ENCODE measurements at regions not wholly inside any gene's neighbourhood (a gene's known extent, or its start where the extent isn't known, plus 50 kb on each side); places are given as distances from the start of the nearest gene placed in this dataset.

GRCh38 chrX:139141370-139141769 lies 389.2 kb upstream of the F9 start:
- H3K27ac ChIP-seq (ENCODE audit: low read length) = no peak overlapping the region
- no peaks in the 10 kb centered on the region for H3K27me3 ChIP-seq (ENCODE audit: control insufficient read depth, insufficient read depth, low read length)
- WGBS (ENCODE audit: insufficient coverage, low lambda C conversion rate) = 17% methylated on average over 1 of the region's 3 CpGs
- DNase-seq = no peak
- H3K4me1 ChIP-seq (ENCODE audit: control insufficient read depth, insufficient read depth, low read length) = no peaks in the 10 kb centered on the region
- H3K36me3 ChIP-seq (ENCODE audit: control insufficient read depth, insufficient read depth, low read length) = no peaks in the 10 kb centered on the region
- no peak overlapping the region for H3K4me3 ChIP-seq (ENCODE audit: low read length)
- no peaks in the 10 kb centered on the region for H3K9me3 ChIP-seq (ENCODE audit: control insufficient read depth, low read depth, low read length)

GRCh38 chrX:139134316-139134715 lies 396.2 kb upstream of the F9 start:
- Histone ChIP-seq H3K27me3 (ENCODE audit: control insufficient read depth, insufficient read depth, low read length) (no peaks in the 10 kb centered on the region), H3K36me3 (ENCODE audit: control insufficient read depth, insufficient read depth, low read length) (no peaks in the 10 kb centered on the region), H3K4me3 (ENCODE audit: low read length) (no peak overlapping the region), H3K4me1 (ENCODE audit: control insufficient read depth, insufficient read depth, low read length) (no peaks in the 10 kb centered on the region), H3K27ac (ENCODE audit: low read length) (no peak overlapping the region), H3K9me3 (ENCODE audit: control insufficient read depth, low read depth, low read length) (no peaks in the 10 kb centered on the region)
- DNase-seq = no peak
- WGBS (ENCODE audit: insufficient coverage, low lambda C conversion rate) = no CpG with 5 or more reads among the region's 5 CpGs

- WGBS (ENCODE audit: insufficient coverage, low lambda C conversion rate) = no CpG with 5 or more reads among the region's 2 CpGs
- no peak for DNase-seq
- no peaks in the 10 kb centered on the region for H3K4me1 ChIP-seq (ENCODE audit: control insufficient read depth, insufficient read depth, low read length)
Observed at GRCh38 chrX:139126493-139126892, 404.0 kb upstream of the F9 start.

GRCh38 chrX:139125916-139126315 lies 404.6 kb upstream of the F9 start:
- H3K36me3 ChIP-seq (ENCODE audit: control insufficient read depth, insufficient read depth, low read length) = no peaks in the 10 kb centered on the region
- no peak overlapping the region for H3K4me3 ChIP-seq (ENCODE audit: low read length)
- H3K27ac ChIP-seq (ENCODE audit: low read length) = no peak overlapping the region
- H3K9me3 ChIP-seq (ENCODE audit: control insufficient read depth, low read depth, low read length) = no peaks in the 10 kb centered on the region
- no peak for DNase-seq
- 100% methylated on average over 1 of the region's 3 CpGs for WGBS (ENCODE audit: insufficient coverage, low lambda C conversion rate)
- no peaks in the 10 kb centered on the region for H3K27me3 ChIP-seq (ENCODE audit: control insufficient read depth, insufficient read depth, low read length)
- H3K4me1 ChIP-seq (ENCODE audit: control insufficient read depth, insufficient read depth, low read length) = no peaks in the 10 kb centered on the region

More at GRCh38 chrX:139126493-139126892, 404.0 kb upstream of the F9 start:
- no peaks in the 10 kb centered on the region for H3K27me3 ChIP-seq (ENCODE audit: control insufficient read depth, insufficient read depth, low read length)
- H3K27ac ChIP-seq (ENCODE audit: low read length) = no peak overlapping the region
- no peak overlapping the region for H3K4me3 ChIP-seq (ENCODE audit: low read length)
- H3K9me3 ChIP-seq (ENCODE audit: control insufficient read depth, low read depth, low read length) = no peaks in the 10 kb centered on the region
- no peaks in the 10 kb centered on the region for H3K36me3 ChIP-seq (ENCODE audit: control insufficient read depth, insufficient read depth, low read length)

GRCh38 chrX:139121616-139122286 lies 408.8 kb upstream of the F9 start:
- no CpG with 5 or more reads among the region's 4 CpGs for WGBS (ENCODE audit: insufficient coverage, low lambda C conversion rate)
- DNase-seq = no peak
- no peaks in the 10 kb centered on the region for H3K9me3 ChIP-seq (ENCODE audit: control insufficient read depth, low read depth, low read length)
- H3K4me3 ChIP-seq (ENCODE audit: low read length) = no peak overlapping the region
- no peaks in the 10 kb centered on the region for H3K27me3 ChIP-seq (ENCODE audit: control insufficient read depth, insufficient read depth, low read length)
- H3K27ac ChIP-seq (ENCODE audit: low read length) = no peak overlapping the region
- no peaks in the 10 kb centered on the region for H3K4me1 ChIP-seq (ENCODE audit: control insufficient read depth, insufficient read depth, low read length)
- H3K36me3 ChIP-seq (ENCODE audit: control insufficient read depth, insufficient read depth, low read length) = no peaks in the 10 kb centered on the region

GRCh38 chrX:139120760-139121159 lies 409.2 kb upstream of the FGF13 start:
- no peaks in the 10 kb centered on the region for H3K9me3 ChIP-seq (ENCODE audit: control insufficient read depth, low read depth, low read length)
- H3K27me3 ChIP-seq (ENCODE audit: control insufficient read depth, insufficient read depth, low read length) = no peaks in the 10 kb centered on the region
- no peak overlapping the region for H3K27ac ChIP-seq (ENCODE audit: low read length)
- no CpG with 5 or more reads among the region's 5 CpGs for WGBS (ENCODE audit: insufficient coverage, low lambda C conversion rate)
- H3K4me1 ChIP-seq (ENCODE audit: control insufficient read depth, insufficient read depth, low read length) = no peaks in the 10 kb centered on the region
- no peak overlapping the region for H3K4me3 ChIP-seq (ENCODE audit: low read length)
- no peak for DNase-seq
- no peaks in the 10 kb centered on the region for H3K36me3 ChIP-seq (ENCODE audit: control insufficient read depth, insufficient read depth, low read length)

GRCh38 chrX:139113708-139114107 lies 402.2 kb upstream of the FGF13 start:
- no peaks in the 10 kb centered on the region for H3K9me3 ChIP-seq (ENCODE audit: control insufficient read depth, low read depth, low read length)
- no peak overlapping the region for H3K27ac ChIP-seq (ENCODE audit: low read length)
- no peaks in the 10 kb centered on the region for H3K36me3 ChIP-seq (ENCODE audit: control insufficient read depth, insufficient read depth, low read length)
- WGBS (ENCODE audit: insufficient coverage, low lambda C conversion rate) = no CpG with 5 or more reads among the region's 6 CpGs
- no peaks in the 10 kb centered on the region for H3K27me3 ChIP-seq (ENCODE audit: control insufficient read depth, insufficient read depth, low read length)
- DNase-seq = no peak
- H3K4me1 ChIP-seq (ENCODE audit: control insufficient read depth, insufficient read depth, low read length) = no peaks in the 10 kb centered on the region
- no peak overlapping the region for H3K4me3 ChIP-seq (ENCODE audit: low read length)

- whole genome bisulfite sequencing (ENCODE audit: insufficient coverage, low lambda C conversion rate) = no CpG with 5 or more reads among the region's 2 CpGs
- no peaks in the 10 kb centered on the region for H3K9me3 ChIP-seq (ENCODE audit: control insufficient read depth, low read depth, low read length)
Observed at GRCh38 chrX:139112432-139112831, 400.9 kb upstream of the FGF13 start.

GRCh38 chrX:139106069-139106468 lies 394.6 kb upstream of the FGF13 start:
- no peak for DNase-seq
- H3K4me1 ChIP-seq (ENCODE audit: control insufficient read depth, insufficient read depth, low read length) = no peaks in the 10 kb centered on the region
- H3K27me3 ChIP-seq (ENCODE audit: control insufficient read depth, insufficient read depth, low read length) = no peaks in the 10 kb centered on the region
- WGBS (ENCODE audit: insufficient coverage, low lambda C conversion rate) = no CpG with 5 or more reads among the region's 2 CpGs
- no peaks in the 10 kb centered on the region for H3K36me3 ChIP-seq (ENCODE audit: control insufficient read depth, insufficient read depth, low read length)
- no peaks in the 10 kb centered on the region for H3K9me3 ChIP-seq (ENCODE audit: control insufficient read depth, low read depth, low read length)
- H3K27ac ChIP-seq (ENCODE audit: low read length) = no peak overlapping the region
- H3K4me3 ChIP-seq (ENCODE audit: low read length) = no peak overlapping the region

More at GRCh38 chrX:139112432-139112831, 400.9 kb upstream of the FGF13 start:
- H3K36me3 ChIP-seq (ENCODE audit: control insufficient read depth, insufficient read depth, low read length) = no peaks in the 10 kb centered on the region
- no peaks in the 10 kb centered on the region for H3K27me3 ChIP-seq (ENCODE audit: control insufficient read depth, insufficient read depth, low read length)
- no peak overlapping the region for H3K27ac ChIP-seq (ENCODE audit: low read length)
- DNase-seq = no peak
- no peaks in the 10 kb centered on the region for H3K4me1 ChIP-seq (ENCODE audit: control insufficient read depth, insufficient read depth, low read length)
- no peak overlapping the region for H3K4me3 ChIP-seq (ENCODE audit: low read length)

- Histone ChIP-seq H3K36me3 (ENCODE audit: control insufficient read depth, insufficient read depth, low read length) (no peaks in the 10 kb centered on the region), H3K4me1 (ENCODE audit: control insufficient read depth, insufficient read depth, low read length) (no peaks in the 10 kb centered on the region), H3K9me3 (ENCODE audit: control insufficient read depth, low read depth, low read length) (no peaks in the 10 kb centered on the region), H3K27me3 (ENCODE audit: control insufficient read depth, insufficient read depth, low read length) (no peaks in the 10 kb centered on the region), H3K4me3 (ENCODE audit: low read length) (no peak overlapping the region), H3K27ac (ENCODE audit: low read length) (no peak overlapping the region)
- DNase-seq = no peak
- WGBS (ENCODE audit: insufficient coverage, low lambda C conversion rate) = no CpG with 5 or more reads among the region's 6 CpGs
Observed at GRCh38 chrX:139094671-139095592, 383.4 kb upstream of the FGF13 start.

Measured in large intestine (tissue), 3 donors.